ENCODE measurements at regions not wholly inside any gene's neighbourhood (a gene's known extent, or its start where the extent isn't known, plus 50 kb on each side); places are given as distances from the start of the nearest gene placed in this dataset.
A peak's percentile ranks its signal among the peaks of the same experiment; 100 is the strongest.
"Not testable (repeated sequence)": the region's sequence is repeated elsewhere in the genome, so short reads cannot be mapped to it uniquely, and the experiment has no call there.

GRCh38 chr2:7145707-7146106 is 228.5 kb downstream of the RNF144A start:
- no peak for DNase-seq (ENCODE audit: low read depth, low spot score)

DNA sequence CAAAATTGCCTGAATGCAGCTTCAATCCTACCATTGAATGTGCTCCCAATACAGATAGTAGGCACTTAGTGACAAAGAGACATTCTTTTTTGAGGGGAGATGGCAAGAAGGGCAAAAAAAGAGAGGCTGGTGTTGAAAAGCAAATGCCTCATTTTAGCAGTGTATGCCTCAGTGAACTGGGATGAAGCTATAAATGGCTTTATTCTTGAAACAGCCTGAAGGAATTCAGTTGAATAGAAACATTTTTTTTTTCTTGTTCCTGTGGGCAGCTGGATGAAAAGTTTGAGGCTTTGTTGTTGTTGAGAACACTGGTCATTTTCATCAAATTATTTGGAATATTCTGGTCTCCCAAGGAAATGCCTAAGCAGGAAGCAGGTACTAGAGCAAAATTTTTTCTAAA is 228.9 kb downstream of the RNF144A start:
- no peak for DNase-seq (ENCODE audit: low read depth, low spot score)

DNA sequence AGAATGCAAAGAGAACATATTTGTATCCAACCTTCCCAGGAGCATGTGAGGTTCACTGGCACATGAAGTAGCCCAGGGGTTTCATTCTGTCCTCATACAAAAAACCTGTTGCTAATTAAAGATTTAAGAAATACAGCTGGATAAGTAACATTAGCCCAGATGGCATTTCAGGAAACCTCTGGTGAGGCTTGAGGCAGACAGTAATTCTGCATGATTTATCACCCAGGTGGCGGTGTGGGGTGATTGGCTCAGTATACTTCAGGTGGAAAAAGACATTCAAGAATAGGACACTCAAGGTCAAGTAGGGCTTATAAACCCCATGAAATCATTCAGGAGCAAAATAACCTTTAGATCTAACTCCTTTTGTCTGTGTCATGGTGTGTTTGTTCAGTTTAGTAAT is 237.4 kb downstream of the RNF144A start:
- DNase-seq (ENCODE audit: low read depth, low spot score) = no peak

GRCh38 chr2:7161501-7161900 is 244.3 kb downstream of the RNF144A start:
- no peak for DNase-seq (ENCODE audit: low read depth, low spot score)

DNA sequence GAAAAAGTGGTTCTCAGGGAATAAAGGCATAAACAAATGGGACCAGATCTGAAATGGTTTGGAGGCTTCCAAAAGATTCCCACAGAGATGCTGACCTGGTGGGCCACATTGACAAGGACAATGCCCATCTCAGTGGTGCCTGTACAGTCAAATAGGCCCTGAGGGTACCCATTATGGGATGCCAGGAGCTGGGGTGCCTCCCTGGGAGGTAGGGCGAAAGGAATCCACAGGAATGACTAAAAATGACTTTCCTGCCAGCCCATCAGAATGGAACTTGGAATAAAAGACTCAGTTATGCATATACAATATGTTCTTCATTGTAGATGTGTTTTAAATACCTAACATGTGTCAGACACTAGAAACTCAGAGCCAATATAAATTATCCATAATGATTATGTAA is 248.5 kb downstream of the RNF144A start:
- no peak for DNase-seq (ENCODE audit: low read depth, low spot score)

GRCh38 chr2:7167801-7168411 is 250.7 kb downstream of the RNF144A start:
- no peak for DNase-seq (ENCODE audit: low read depth, low spot score)

DNA sequence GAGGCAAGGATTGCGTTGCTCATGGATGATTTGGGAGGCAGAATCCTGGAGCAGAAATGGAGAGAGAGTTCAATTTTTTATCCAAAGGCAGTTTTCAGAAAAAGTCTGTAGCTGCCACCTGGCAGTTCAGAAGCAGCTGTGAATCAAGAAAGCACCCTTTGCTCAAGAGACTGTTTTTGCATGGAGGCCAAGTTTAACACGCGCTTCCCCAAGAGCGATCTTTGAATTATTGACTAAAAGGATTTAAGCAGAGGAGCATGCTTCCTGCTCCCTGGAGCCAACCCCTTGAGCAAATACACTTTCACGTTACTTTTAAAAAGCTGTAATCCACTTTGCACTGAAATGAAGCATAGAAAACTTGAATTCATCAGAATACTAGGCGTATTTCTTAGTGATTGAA is 252.4 kb downstream of the RNF144A start:
- no peak for DNase-seq (ENCODE audit: low read depth, low spot score)

GRCh38 chr2:7178996-7179395 is 261.8 kb downstream of the RNF144A start:
- not testable (repeated sequence) for DNase-seq (ENCODE audit: low read depth, low spot score)

- no peak for DNase-seq (ENCODE audit: low read depth, low spot score)
These were observed 263.6 kb downstream of the RNF144A start for GRCh38 chr2:7180638-7181370.

GRCh38 chr2:7182525-7182924 is 265.3 kb downstream of the RNF144A start:
- no peak for DNase-seq (ENCODE audit: low read depth, low spot score)

- no peak for DNase-seq (ENCODE audit: low read depth, low spot score)
These were observed 271.9 kb downstream of the RNF144A start for GRCh38 chr2:7189106-7189505.

- no peak for DNase-seq (ENCODE audit: low read depth, low spot score)
These were observed 273.5 kb downstream of the RNF144A start for GRCh38 chr2:7190587-7191324.

DNA sequence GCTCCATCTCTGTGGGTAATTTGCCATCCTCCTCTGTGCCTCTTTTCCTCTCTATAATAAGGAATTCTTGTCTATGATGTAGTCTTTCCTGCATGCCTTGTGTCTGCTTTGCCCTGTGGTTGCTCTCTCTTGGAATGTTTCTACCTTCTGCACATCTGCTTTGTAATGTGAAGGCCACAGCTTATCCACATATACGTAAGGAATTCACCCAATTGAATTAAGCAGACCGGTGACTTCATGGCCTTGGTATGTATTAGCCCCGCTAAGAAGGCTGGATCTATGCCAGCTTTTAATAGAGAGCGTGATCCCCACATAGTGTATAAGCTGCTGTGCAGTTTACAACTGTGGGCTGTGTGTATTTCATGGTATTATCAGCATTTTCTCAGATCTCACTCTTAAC is 274.7 kb downstream of the RNF144A start:
- DNase-seq (ENCODE audit: low read depth, low spot score) = no peak

DNA sequence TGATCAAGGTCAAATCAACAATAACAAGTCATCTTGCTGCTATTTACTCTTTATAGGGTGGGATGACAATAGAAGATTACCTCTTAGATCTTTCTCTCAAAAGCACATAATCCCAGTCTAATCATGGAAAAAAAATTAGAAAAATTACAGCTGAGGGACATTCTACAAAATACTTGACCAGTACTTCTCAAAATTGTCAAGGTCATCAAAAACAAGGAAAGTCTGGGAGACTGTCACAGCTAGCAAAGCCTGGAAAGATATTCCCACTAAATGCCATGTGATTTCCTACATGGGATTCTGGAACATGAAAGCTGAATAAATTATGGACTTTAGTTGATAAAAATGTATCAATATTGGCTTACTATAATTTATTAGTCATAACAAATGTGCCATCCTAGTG is 276.2 kb downstream of the RNF144A start:
- DNase-seq (ENCODE audit: low read depth, low spot score) = no peak

- no peak for DNase-seq (ENCODE audit: low read depth, low spot score)
These were observed 277.7 kb downstream of the RNF144A start for GRCh38 chr2:7194950-7195349.

GRCh38 chr2:7196883-7197282 is 279.7 kb downstream of the RNF144A start:
- DNase-seq (ENCODE audit: low read depth, low spot score) = no peak

DNA sequence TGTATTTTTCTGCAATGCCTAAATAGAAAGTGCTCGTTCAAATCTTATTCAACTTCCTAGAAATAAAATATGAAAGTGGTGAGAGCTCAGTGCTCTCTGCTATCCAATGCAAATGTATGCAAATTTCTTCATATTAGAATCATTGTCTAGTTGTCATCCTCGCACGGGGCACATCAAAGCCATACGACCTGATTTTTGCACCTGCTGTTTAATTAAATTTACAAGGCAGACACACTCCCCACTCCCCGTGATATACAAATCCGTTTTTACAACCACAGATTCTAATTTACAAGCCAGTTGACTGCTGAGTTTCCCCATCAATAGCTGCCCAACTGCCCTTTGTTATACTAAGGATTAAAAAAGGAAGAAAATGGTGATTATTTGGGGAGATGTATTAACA is 284.6 kb downstream of the RNF144A start:
- DNase-seq (ENCODE audit: low read depth, low spot score) = no peak

DNA sequence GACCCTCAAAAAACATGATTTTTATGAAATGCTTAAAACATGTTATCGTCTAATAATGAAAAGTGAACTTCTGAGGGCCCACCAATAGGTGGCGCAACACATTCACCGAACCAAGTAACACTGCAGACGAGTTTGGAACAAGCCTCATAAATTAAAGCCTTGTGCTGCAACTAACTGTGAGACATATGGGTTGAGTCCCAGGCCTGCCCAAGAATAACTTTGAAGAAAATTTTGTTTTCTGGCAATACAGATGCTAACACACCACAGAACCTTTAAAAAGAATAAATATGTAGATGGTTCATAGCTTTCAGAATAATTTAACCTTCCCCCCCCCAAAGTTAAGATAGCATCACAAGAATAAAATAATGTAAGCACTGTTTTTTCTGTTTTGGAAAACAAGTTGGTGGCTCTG is 285.9 kb downstream of the RNF144A start:
- DNase-seq (ENCODE audit: low read depth, low spot score) = peak; percentile 27

DNA sequence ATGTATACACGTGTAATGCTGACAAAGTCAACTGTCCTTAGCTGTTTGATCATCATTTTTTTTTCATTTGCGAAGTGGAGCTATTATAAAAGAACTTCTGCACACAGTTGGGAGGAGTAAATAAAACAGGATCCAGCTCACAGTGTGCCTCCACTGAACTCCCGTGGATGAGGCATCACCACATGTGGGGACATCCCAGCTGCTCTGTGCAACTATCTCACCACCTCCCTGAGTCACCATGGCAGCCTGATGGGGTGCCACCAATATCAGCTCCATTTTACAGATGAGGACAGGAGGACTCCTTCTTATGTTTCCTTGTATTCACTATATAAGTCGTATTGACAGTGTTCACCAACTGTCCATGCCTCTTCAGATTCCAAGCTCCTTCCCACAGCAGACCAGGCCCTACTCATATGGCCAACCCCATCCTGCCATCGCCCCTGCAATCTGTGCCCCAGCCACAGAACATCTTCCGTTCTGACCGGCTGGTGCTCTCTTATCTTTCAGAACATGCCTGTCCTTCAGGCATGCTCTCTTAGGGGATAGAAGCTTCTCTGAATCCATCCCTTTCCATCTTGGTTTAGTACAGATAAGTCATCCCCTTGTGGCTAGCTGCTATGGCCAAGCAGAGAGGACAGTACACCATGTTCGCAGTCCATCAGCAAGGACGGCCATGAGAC is 288.1 kb downstream of the RNF144A start:
- no peak for DNase-seq (ENCODE audit: low read depth, low spot score)

- DNase-seq (ENCODE audit: low read depth, low spot score) = no peak
These were observed 289.0 kb downstream of the RNF144A start for GRCh38 chr2:7206111-7206810.

DNA sequence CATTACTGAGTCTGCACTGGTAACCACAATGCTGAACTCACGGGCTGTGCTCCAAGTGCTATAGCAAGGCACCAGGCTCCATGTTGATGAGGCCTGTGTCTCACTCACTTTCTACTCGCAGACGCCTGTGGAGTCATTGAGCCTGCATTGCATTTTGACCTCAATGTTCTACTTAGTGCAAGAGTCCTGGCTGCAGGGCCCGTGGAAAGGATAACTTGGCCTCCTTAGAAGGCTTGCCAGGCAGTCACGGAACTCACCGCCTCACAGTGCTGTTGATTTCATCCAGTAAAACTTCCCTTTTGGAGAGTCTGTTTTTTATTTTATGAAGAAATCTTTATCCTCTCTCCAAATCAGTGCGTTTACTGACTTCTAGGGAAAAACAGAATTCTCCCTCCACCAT is 290.4 kb downstream of the RNF144A start:
- DNase-seq (ENCODE audit: low read depth, low spot score) = no peak

All from activated naive CD8-positive, alpha-beta T cell treated with anti-CD3 and anti-CD28 coated beads, Interleukin-2, amount 50 U/mL, for 16 hours (primary cell).